ENCODE measurements at regions not wholly inside any gene's neighbourhood (a gene's known extent, or its start where the extent isn't known, plus 50 kb on each side); places are given as distances from the start of the nearest gene placed in this dataset.
"Not testable (repeated sequence)": the region's sequence is repeated elsewhere in the genome, so short reads cannot be mapped to it uniquely, and the experiment has no call there.

GRCh38 chr9:80489329-80489728 is 917.6 kb downstream of the TLE4 start:
- intact Hi-C loops (cut with micrococcal nuclease; ENCODE audit: unreplicated experiment): no loop called here
- no peak for DNase-seq
- TF ChIP-seq CTCF (IDR thresholded peaks at IDR 0.05; ENCODE audit: unreplicated experiment): no peak
- Mint-ChIP-seq H3K27me3 (ENCODE audit: unreplicated experiment) (no peaks in the 10 kb centered on the region), H3K4me3 (ENCODE audit: low read depth, unreplicated experiment) (no peak overlapping the region), H3K36me3 (ENCODE audit: insufficient read depth, unreplicated experiment) (no peaks in the 10 kb centered on the region), H3K9me3 (ENCODE audit: low read depth, unreplicated experiment) (no peaks in the 10 kb centered on the region), H3K27ac (ENCODE audit: unreplicated experiment) (no peak overlapping the region), H3K4me1 (ENCODE audit: low read depth, unreplicated experiment) (no peaks in the 10 kb centered on the region)
- CTCF ChIA-PET: no interaction called here
- BruUV-seq (replicated peaks): no TSS peak

GRCh38 chr9:80485420-80486250 is 913.9 kb downstream of the TLE4 start:
- no peaks in the 10 kb centered on the region for H3K4me1 Mint-ChIP-seq (ENCODE audit: low read depth, unreplicated experiment)
- CTCF ChIA-PET: no interaction called here
- no peak overlapping the region for H3K27ac Mint-ChIP-seq (ENCODE audit: unreplicated experiment)
- no peaks in the 10 kb centered on the region for H3K27me3 Mint-ChIP-seq (ENCODE audit: unreplicated experiment)
- no peaks in the 10 kb centered on the region for H3K9me3 Mint-ChIP-seq (ENCODE audit: low read depth, unreplicated experiment)
- intact Hi-C loops (cut with micrococcal nuclease; ENCODE audit: unreplicated experiment): no loop called here
- no TSS peak for BruUV-seq (replicated peaks)
- H3K4me3 Mint-ChIP-seq (ENCODE audit: low read depth, unreplicated experiment): no peak overlapping the region
- no peak for DNase-seq
- no peak for TF ChIP-seq CTCF (IDR thresholded peaks at IDR 0.05; ENCODE audit: unreplicated experiment)
- H3K36me3 Mint-ChIP-seq (ENCODE audit: insufficient read depth, unreplicated experiment): no peaks in the 10 kb centered on the region

- H3K27ac Mint-ChIP-seq (ENCODE audit: unreplicated experiment); CTCF ChIA-PET; DNase-seq; H3K27me3 Mint-ChIP-seq (ENCODE audit: unreplicated experiment); BruUV-seq (replicated peaks); H3K36me3 Mint-ChIP-seq (ENCODE audit: insufficient read depth, unreplicated experiment); H3K4me1 Mint-ChIP-seq (ENCODE audit: low read depth, unreplicated experiment); H3K9me3 Mint-ChIP-seq (ENCODE audit: low read depth, unreplicated experiment); intact Hi-C loops (cut with micrococcal nuclease; ENCODE audit: unreplicated experiment); H3K4me3 Mint-ChIP-seq (ENCODE audit: low read depth, unreplicated experiment): not testable (repeated sequence)
These were observed 910.5 kb downstream of the TLE4 start for GRCh38 chr9:80482251-80482650.

- Mint-ChIP-seq H3K4me1 (ENCODE audit: low read depth, unreplicated experiment) (no peaks in the 10 kb centered on the region), H3K4me3 (ENCODE audit: low read depth, unreplicated experiment) (no peak overlapping the region)
- intact Hi-C loops (cut with micrococcal nuclease; ENCODE audit: unreplicated experiment): no loop called here
These were observed 895.9 kb downstream of the TLE4 start for GRCh38 chr9:80467632-80468031.

More at GRCh38 chr9:80467632-80468031, 895.9 kb downstream of the TLE4 start:
- Mint-ChIP-seq H3K36me3 (ENCODE audit: insufficient read depth, unreplicated experiment) (no peaks in the 10 kb centered on the region), H3K27ac (ENCODE audit: unreplicated experiment) (no peak overlapping the region), H3K27me3 (ENCODE audit: unreplicated experiment) (no peaks in the 10 kb centered on the region), H3K9me3 (ENCODE audit: low read depth, unreplicated experiment) (peaks cover 9% of the 10 kb centered on the region)
- CTCF ChIA-PET: no interaction called here
- no peak for TF ChIP-seq CTCF (IDR thresholded peaks at IDR 0.05; ENCODE audit: unreplicated experiment)
- DNase-seq: no peak
- BruUV-seq (replicated peaks): no TSS peak
